CD4-positive, alpha-beta T cell treated with Interleukin-2 at 100 ng/mL for 4 hours (primary cell): ENCODE measurements at regions not wholly inside any gene's neighbourhood (a gene's known extent, or its start where the extent isn't known, plus 50 kb on each side); places are given as distances from the start of the nearest gene placed in this dataset.

Source experiments
- DNase-seq: peaks from one replicate; pipeline ENCODE4 v3.0.0-alpha.2; 2020; ENCODE audit warnings: low spot score

GRCh38 chr12:90398285-90398836 is 556.6 kb downstream of the CCER1 start:
- DNase-seq = no peak

- no peak for DNase-seq
These were observed 558.4 kb downstream of the CCER1 start for GRCh38 chr12:90396556-90396955.

GRCh38 chr12:90393652-90394051 is 561.3 kb downstream of the CCER1 start:
- DNase-seq = no peak

GRCh38 chr12:90393089-90393488 is 561.9 kb downstream of the CCER1 start:
- no peak for DNase-seq

GRCh38 chr12:90390947-90391346 is 564.0 kb downstream of the CCER1 start:
- no peak for DNase-seq

GRCh38 chr12:90368081-90368480 is 586.9 kb downstream of the CCER1 start:
- DNase-seq = no peak

GRCh38 chr12:90366286-90366685 is 588.7 kb downstream of the CCER1 start:
- DNase-seq = no peak

GRCh38 chr12:90360300-90360699 is 594.7 kb downstream of the CCER1 start:
- DNase-seq = no peak

GRCh38 chr12:90355711-90356355 is 599.1 kb downstream of the CCER1 start:
- DNase-seq = no peak

GRCh38 chr12:90343966-90344365 is 611.0 kb downstream of the CCER1 start:
- no peak for DNase-seq

GRCh38 chr12:90342081-90342480 is 612.9 kb downstream of the CCER1 start:
- no peak for DNase-seq

- DNase-seq = no peak
These were observed 615.1 kb downstream of the CCER1 start for GRCh38 chr12:90339837-90340236.

GRCh38 chr12:90338365-90338764 is 616.6 kb downstream of the CCER1 start:
- no peak for DNase-seq

- no peak for DNase-seq
These were observed 618.0 kb downstream of the CCER1 start for GRCh38 chr12:90337018-90337417.

GRCh38 chr12:90335566-90335965 is 619.4 kb downstream of the CCER1 start:
- no peak for DNase-seq

- no peak for DNase-seq
These were observed 621.0 kb downstream of the CCER1 start for GRCh38 chr12:90333939-90334338.

- DNase-seq = no peak
These were observed 621.6 kb downstream of the CCER1 start for GRCh38 chr12:90333424-90333823.

GRCh38 chr12:90331821-90332220 is 623.2 kb downstream of the CCER1 start:
- DNase-seq = no peak

- DNase-seq = no peak
These were observed 622.6 kb upstream of the ATP2B1 start for GRCh38 chr12:90331262-90331661.

- DNase-seq = no peak
These were observed 619.4 kb upstream of the ATP2B1 start for GRCh38 chr12:90327793-90328743.

GRCh38 chr12:90323217-90323616 is 614.6 kb upstream of the ATP2B1 start:
- DNase-seq = no peak

- DNase-seq = no peak
These were observed 613.4 kb upstream of the ATP2B1 start for GRCh38 chr12:90322006-90322405.

GRCh38 chr12:90321369-90321768 is 612.7 kb upstream of the ATP2B1 start:
- no peak for DNase-seq
